NCI-H82 (cell line): ENCODE measurements at regions not wholly inside any gene's neighbourhood (a gene's known extent, or its start where the extent isn't known, plus 50 kb on each side); places are given as distances from the start of the nearest gene placed in this dataset.
"Not testable (repeated sequence)": the region's sequence is repeated elsewhere in the genome, so short reads cannot be mapped to it uniquely, and the experiment has no call there.

Experiments
- DNase-seq: peaks from one replicate; lab custom pipeline; 2025; lab: John Stamatoyannopoulos, UW

GRCh38 chr17:63258785-63259184 lies 187.3 kb downstream of the CYB561 start:
- DNase-seq: no peak

DNA sequence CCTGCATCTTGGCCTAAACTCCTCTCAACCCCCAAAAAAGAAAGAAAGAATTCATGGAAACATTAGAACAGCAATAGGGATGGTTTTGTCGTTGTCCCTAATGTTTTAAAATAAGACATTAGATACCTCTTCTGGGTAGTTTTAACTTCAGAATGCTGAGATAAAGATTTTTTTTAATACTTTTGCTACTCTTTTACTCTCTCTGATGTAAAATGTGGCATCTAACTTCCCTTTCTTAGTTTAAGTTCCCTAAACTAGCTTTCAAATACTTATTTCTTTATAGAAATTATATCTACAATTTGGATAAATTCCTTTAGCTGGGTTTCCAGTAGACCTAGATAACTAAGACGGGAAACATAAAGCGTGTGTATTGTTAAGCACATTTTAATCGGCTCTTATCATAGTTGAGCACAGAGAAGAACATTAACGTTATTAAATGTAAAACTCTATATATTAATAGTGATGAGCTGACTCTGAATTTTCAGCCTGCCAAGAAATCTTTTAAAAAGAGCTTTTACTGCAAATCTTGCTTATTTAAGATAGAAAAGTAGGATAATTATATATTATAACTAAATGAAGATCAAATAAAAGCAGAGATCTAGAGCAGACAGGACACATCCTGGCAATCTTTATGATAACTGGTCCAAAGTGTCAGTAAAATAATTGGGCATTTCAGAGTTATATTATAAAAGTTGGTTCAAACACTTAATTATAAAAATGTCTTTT lies 183.2 kb downstream of the CYB561 start:
- no peak for DNase-seq

DNA sequence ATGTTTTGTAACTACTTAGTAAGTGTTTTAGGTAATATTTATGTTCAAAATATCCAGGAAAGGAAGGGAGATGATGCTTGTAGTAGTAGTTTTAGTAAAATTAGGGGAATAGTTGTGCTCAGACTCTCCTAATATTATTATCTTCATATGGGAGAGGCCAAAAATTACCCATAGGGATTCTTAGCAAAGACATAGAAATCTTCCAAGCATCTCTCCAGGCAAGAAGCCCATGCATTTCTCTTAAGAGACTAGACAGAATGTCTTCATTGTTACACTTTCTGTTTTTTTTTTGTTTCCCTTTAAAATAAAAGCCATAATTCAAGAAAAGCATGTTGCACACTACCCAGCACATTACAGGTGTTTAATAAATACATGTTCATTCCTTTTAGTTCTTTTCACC lies 180.6 kb downstream of the CYB561 start:
- DNase-seq: no peak

GRCh38 chr17:63267846-63268245 lies 178.3 kb downstream of the CYB561 start:
- DNase-seq: no peak

- DNase-seq: no peak
These were observed 177.3 kb downstream of the CYB561 start for GRCh38 chr17:63268827-63269226.

DNA sequence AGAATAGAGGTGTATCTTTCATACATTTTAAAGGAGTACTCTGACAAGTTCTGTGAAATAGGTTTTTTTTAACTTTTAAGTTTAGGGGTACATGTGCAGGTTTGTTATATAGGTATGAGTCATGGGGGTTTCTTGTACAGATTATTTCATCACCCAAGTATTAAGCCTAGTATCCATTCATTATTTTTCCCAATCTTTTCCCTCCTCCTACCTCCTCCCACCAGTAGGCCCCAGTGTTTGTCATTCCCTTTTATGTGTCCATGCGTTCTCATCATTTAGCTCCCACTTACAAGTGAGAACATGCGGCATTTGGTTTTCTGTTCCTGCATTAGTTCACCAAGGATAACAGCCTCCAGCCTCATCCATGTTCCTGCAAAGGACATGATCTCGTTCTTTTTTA lies 175.5 kb downstream of the CYB561 start:
- no peak for DNase-seq

DNA sequence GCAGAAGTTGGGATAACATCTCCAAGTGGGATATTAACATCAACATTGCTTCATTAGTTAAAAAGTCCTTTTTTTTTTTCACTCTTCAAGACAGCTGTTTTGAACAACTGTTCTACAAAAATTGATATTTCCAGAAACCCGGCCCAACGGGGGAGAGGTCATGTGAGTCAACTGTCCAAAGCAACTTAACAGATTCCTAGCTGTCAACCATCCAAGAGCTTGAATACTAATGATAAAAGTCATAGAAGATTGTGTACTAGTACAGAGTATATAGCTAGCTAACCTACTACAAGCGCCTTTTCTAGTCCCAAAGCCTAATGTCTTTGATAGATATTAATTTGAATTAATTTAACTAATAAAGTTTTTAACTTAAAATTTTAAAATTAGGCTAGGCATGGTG lies 172.0 kb downstream of the CYB561 start:
- DNase-seq: no peak

DNA sequence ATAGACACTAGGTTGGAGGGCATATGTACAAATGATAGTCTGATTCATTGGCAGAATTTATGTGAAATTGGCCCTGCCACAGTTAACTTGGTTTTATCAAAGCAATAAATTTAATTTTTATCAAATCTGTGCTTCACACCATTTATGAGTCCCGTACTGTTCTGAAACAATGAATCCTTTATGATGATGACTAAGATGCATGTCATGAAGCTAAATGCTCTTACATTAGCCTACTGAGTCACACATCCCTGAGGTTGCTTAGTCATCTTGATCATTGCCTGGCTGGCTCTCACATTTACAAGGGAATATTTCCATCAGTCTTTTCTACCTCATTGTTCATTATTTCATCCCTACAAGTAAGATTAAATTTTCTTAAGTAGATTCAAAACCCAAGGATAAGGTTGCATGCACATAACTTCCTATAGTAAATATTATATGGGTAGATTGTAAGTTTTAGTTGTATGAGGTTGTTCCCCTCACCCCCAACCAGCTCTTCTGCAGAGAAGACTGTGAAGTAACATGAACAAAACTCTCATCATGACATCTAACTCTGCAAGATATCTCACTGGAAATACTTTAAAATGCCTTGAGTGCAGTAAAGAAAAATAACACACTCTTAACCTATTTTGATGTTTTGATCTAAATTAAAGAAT lies 170.7 kb downstream of the CYB561 start:
- DNase-seq: no peak

DNA sequence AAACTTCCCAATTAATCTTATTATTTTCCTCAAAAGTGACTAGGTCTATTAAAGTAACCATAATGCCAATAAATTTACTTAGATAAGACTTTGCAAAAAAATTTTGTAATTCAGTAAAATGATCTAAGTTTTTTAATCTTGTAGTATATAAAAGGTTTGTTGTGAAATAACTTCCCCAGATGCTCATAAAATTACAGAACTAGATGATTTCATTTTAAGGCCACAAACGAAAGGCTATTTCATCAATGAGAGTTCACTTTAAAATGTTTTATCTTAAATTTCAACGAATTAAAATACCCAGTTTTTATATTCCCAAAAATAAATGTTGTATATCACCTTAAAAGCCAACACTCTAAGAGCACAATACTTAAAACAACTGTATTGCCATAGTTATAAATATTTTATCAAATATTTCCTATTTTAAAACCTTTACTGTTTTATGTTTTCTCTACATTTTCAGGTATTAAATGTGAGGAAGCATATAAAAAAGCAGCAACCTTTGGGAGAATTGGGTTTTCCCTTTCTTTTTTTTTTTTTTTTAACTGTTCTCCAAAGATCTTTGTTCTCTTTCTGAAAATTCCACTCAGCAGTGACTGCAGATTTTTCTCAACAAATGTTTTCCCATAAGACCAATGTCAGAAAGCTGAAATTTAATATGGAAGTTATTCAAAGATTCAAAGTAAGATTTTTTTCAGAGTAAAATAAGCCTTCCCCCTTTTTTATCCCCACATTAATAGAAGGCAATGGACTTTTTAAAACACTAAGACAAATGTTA lies 169.9 kb downstream of the CYB561 start:
- no peak for DNase-seq

- no peak for DNase-seq
These were observed 169.3 kb downstream of the CYB561 start for GRCh38 chr17:63276821-63277220.

GRCh38 chr17:63277629-63278028 lies 168.5 kb downstream of the CYB561 start:
- no peak for DNase-seq

GRCh38 chr17:63278728-63279442 lies 167.2 kb downstream of the CYB561 start:
- DNase-seq: no peak

- no peak for DNase-seq
These were observed 166.4 kb downstream of the CYB561 start for GRCh38 chr17:63279498-63280230.

- no peak for DNase-seq
These were observed 163.7 kb downstream of the CYB561 start for GRCh38 chr17:63282455-63282854.

DNA sequence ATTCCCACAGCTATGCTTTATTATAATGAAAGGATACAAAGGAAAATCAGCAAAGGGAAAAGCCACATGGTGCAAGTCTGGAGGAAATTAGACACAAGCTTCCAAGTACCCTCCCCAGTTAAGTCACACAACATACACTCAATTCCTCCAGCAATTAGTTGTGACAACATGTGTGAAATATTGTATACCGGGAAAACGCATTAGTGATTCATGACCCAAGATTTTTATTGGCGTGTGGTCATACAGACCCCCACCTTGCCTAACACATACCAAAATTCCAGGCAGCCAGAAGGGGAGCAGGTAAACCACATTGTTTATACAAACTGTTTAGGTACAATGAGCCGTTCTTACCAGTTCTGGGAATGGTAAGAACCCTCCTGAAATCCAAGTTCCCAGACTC lies 160.6 kb downstream of the CYB561 start:
- DNase-seq: no peak

GRCh38 chr17:63286254-63286653 lies 159.9 kb downstream of the CYB561 start:
- DNase-seq: no peak

- not testable (repeated sequence) for DNase-seq
These were observed 159.1 kb downstream of the CYB561 start for GRCh38 chr17:63287006-63287405.

DNA sequence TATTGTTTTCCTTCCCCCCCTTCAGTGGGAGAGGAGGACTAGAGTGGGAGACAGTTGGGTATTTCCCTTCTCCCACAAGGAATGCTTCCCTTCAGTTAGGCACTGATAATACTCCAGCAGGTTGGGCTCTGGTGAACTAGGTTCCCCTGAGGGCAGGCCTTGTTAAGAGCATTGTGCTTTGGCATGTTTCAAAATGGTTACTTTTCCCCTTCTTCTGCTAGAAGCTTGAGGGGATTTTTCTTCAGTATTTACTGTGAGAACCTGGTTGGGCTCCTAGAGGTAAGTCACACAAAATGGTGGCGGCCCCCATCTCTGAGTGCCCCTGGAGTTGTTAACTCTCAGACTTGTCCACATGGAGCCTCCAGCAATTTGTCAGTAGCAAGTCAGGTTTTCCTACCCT lies 156.2 kb downstream of the CYB561 start:
- no peak for DNase-seq

GRCh38 chr17:63290351-63290750 lies 155.8 kb downstream of the CYB561 start:
- DNase-seq: no peak

GRCh38 chr17:63290784-63291183 lies 155.3 kb downstream of the CYB561 start:
- no peak for DNase-seq

DNA sequence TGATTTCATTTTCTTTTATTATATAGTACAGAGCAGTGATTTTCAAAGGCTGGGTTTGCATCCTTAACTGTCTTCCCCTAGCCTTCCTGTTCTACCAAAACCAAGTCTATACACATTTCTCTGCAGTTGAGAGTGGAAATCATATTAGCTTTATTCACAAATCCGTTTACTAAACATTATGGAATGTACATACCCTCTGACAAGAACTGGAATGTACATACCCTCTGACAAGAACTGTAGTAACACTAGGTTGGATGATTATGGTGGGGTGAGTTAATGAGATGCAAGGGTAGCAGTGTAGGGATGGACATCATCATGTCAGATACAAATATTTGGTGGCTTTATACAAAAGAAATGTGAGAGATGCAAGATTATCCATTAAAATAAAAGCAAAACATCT lies 154.8 kb downstream of the CYB561 start:
- no peak for DNase-seq

GRCh38 chr17:63292421-63292820 lies 153.7 kb downstream of the CYB561 start:
- no peak for DNase-seq
